HG03039 (cell line): ENCODE measurements at regions not wholly inside any gene's neighbourhood (a gene's known extent, or its start where the extent isn't known, plus 50 kb on each side); places are given as distances from the start of the nearest gene placed in this dataset.
A peak's percentile ranks its signal among the peaks of the same experiment; 100 is the strongest.

Experiments used
- ATAC-seq: cut with Tn5 transposase; IDR thresholded peaks from one replicate; pipeline ENCODE4 v1.9.1; 2021; ENCODE audit warnings: mild to moderate bottlenecking, moderate library complexity; ENCODE audit not compliant: unreplicated experiment

DNA sequence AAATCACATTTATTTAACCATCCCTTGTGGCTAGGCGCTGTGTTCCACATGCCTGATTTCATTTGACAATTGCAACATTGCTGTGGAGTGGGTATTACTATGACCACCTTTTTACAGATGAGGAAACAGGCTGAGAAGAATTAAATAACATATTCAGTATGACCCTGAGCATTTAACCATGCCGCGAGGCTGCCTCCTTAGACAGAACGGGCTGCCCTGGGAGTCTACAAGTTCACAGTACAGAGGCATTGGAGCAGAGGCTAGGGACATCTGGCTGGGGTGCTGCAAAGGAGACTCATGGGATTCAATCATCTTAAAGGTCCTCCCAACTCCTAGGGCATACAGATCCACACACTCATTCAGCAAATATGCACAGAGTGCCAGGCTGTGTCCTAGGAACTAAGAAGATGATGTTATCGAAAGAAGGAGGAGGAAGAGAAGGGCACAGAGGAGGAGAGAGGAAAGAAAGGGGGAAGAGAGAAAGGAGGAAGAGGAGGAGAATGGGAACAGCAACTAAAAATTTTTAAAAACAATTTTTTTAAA lies 164.7 kb upstream of the CCND2 start:
- ATAC-seq, result no peak

- no peak for ATAC-seq
Measured at GRCh38 chr12:4107911-4108697, 165.5 kb upstream of the CCND2 start.

- ATAC-seq, result peak; percentile 74
Measured at GRCh38 chr12:4107436-4107878, 166.1 kb upstream of the CCND2 start.

DNA sequence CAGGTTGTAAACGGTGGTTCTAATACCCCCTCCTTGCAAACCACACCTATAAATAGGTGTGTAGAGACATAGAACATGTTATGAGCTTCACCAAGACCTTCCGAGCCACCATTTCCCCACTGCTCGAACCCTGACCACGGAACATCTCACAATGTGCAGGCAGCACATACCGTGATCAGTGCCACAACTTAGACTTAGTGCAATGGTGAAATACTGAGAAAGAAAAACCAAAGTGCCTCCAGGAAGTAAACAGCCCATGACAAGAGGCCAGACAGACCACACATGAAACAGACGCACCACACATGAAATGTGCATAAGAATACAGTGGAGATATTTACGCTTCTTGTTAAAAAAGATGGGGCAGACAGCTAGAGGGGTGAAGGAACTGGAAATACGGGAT lies 166.9 kb upstream of the CCND2 start:
- no peak for ATAC-seq

GRCh38 chr12:4104722-4105244 lies 168.8 kb upstream of the CCND2 start:
- ATAC-seq, result no peak

GRCh38 chr12:4099276-4099675 lies 174.3 kb upstream of the CCND2 start:
- ATAC-seq, result no peak

DNA sequence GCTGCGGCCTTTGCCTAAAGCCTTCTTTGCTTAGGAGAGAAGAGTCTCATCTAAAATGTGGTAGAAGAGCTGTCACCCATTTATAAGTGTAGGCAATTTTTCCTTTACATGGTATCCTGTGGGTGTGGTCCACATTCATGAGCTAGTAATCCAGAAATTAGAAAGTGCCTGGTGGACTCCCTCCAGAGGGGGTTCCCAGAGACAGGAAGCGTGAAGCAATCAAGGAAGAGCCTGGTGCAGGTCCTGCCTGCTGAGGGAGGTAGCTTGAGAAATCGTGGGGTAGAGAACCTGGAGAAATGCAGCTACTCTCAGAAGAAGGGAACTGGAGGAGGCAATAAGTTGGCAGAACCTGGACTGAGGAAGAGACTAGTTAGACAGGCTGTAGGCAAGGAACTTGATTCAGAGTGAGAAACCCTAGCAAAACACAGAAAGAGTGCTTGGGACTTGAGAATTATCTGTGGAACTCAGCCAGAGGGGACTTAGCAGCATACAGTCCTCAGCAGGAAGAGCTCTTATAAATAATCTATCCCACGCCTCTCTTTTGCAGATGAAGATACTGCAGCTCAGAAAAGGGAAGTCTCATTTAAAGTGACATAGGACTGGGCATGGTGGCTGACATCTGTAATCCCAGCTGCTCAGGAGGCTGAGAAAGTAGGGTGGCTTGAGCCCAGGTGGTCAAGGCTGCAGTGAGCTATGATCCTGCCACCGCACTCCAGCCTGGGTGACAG lies 182.4 kb upstream of the CCND2 start:
- no peak for ATAC-seq

DNA sequence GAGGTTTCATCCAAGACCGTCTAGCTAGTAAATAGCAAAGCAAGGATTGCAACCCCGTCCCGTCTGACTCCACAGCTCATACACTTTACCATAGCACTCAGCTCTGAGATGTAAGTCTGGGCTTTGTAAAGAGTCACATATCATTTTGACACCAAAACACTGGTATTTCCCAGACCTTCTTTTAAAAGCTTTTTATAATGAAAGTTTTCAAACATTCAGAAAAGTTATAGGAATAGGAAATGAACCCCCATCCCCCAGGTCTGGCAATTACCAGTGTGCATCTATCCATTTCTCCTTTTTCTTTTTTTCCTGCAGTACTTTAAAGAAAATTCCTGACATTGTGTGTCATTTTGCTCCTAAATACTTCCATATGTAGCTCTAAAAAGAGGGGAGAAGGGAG lies 183.6 kb upstream of the CCND2 start:
- ATAC-seq, result no peak

GRCh38 chr12:4089121-4089606 lies 184.4 kb upstream of the CCND2 start:
- ATAC-seq, result no peak

DNA sequence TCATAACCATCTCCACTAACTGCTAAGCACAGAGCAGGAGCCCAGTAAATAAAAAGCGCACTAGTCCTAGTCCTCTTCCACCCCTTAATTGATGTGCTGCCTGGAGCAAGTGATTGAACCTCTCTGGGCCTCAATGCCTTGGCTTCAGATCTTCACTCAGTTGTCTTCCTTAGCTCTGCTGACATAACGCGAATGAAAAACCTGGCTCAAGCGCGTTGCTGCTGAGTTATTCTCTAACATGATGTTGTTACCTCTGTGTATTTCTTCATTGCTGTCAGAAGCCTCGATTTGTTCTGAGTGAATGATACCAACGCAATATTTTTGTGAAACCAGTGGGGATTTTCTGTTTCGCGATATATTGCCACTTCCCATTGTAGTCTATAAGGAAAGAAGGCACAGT lies 185.1 kb upstream of the CCND2 start:
- ATAC-seq, result no peak

GRCh38 chr12:4086481-4086880 lies 187.1 kb upstream of the CCND2 start:
- no peak for ATAC-seq

DNA sequence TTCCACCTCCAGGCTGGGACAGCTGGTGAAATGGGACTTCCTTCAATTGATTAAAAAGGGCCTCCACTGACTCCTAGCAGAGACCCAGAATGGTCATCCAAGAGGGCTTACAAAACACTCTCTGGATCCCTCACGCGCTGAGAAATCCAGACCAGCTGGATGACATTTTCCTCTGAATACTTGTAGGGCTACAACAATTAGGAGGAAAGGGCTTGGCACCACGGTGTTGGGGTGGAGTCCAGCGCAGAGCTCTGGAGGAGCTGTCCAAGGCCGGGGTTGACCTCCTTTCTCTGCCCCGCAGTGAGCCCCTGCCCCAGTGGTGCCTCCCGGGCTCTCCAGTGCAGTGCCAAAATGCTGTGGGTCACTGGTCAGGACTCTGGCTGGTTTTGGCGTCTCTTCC lies 189.0 kb upstream of the CCND2 start:
- no peak for ATAC-seq

DNA sequence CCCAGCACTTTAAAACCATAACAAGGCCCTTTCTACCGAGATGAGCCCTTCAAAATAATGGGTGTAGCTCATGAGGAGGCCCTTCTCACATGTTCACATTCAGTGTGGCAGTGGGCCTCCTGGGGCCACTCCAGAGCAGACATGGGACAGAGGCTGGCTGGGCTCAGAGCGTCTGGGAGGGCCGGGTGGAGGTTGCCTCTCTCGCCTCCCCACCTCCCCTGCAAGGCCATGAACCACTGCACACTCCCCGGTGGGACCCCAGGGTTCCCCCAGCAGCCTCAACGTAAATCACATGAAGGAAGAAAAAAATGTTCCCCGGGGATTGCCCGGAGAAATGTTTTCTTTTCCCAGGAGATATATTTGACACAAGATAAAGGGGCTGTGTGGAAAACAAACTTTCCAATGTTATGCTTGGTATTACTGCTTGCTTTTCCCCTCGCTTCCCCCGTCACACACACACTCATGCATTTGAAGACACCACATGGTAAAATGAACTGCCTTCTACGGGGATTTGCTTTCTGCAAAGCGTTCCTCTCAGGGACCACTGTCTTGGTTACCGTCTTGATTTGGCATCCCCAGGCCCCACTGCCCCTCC lies 190.7 kb upstream of the CCND2 start:
- no peak for ATAC-seq

- ATAC-seq, result no peak
Measured at GRCh38 chr12:4080213-4080612, 193.3 kb upstream of the CCND2 start.

DNA sequence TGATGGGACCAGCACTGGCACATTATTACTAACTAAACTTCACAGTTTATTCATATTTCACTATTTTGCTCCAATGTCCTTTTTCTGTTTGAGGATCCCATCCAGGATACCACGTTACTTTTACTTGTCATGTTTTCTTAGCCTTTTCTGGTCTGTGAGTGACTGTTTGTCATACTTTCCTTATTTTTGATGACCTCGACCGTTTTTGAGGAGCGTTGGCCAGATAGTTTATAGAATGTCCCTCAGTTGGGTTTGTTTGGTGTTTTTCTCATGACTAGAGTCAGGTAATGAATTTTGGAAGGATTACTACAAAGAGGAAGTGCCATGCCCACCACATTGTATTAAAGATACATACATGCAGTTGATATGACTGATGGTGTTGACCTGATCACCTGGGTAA lies 199.4 kb upstream of the CCND2 start:
- no peak for ATAC-seq

- ATAC-seq, result no peak
Measured at GRCh38 chr12:4069670-4070010, 196.4 kb upstream of the PARP11 start.

- ATAC-seq, result no peak
Measured at GRCh38 chr12:4068981-4069669, 195.9 kb upstream of the PARP11 start.

DNA sequence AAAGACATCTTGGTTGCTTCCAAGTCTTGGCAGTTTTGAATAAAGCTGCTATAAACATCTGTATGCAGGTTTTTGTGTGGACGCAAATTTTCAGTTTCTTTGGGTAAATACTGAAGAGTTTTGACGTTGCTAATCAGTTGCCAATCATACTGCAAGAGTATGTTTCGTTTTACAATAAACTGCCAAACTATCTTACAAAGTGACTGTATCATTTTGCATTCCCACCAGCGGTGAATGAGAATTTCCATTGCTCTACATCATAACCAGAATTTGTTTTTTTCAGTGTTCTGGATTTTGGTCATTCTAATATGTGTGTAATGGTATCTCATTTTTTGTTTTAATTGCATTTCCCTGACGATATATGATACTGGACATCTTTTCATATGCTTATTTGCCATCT lies 190.8 kb upstream of the PARP11 start:
- no peak for ATAC-seq

DNA sequence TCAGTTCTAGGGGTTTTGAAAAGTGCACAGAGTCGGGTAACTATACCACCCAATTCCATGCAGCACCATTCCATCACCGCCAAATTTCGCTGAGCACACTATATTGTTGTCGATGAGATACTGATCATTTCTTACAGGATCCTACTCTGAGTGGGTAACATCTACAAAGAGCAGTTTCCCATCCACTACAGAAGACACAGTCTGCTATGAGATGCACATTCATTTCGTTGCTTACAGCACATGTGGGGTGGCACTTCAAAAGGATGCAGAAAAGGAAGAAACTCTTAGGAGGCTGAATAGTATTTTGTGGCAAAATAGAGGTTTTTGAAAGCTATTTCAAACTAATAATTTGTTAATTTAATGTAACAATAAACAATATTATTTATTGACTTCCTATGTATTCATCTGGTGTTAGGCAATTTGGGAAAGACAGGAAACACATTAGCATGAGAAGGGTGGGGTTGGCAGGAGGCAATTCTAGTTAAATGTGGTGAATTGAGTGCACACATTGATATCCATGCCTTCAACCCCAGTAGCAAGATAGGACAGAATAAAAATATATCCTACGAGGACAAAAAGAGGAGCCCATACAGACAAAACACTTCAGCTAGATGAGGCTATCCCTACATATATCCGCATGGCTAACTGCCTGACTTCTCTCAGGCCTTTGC lies 186.8 kb upstream of the PARP11 start:
- no peak for ATAC-seq
